ENCODE measurements at regions not wholly inside any gene's neighbourhood (a gene's known extent, or its start where the extent isn't known, plus 50 kb on each side); places are given as distances from the start of the nearest gene placed in this dataset.

DNA sequence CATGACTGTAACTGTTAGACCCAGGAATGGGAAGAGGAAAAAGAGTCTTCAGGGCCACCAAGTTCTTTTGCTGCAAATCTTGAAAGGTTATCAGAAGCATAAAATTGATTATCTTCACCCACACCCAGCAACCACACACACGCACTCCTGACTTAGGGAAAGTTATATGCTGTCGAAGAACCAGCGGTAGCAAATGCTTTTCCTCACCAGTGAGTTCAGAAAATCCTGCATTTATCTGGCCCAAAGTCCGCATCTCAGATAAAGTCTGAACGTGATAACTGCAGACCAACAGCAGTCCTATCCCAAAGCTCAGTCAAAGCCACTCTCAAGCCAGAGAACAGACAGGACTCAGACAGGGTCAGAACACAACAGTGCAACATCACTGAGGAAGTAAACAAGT lies 115.6 kb downstream of the IRS2 start:
- no peak for DNase-seq (ENCODE audit: low read depth in 3 of 3)

GRCh38 chr13:109669956-109670355 lies 116.4 kb downstream of the IRS2 start:
- DNase-seq (ENCODE audit: low read depth in 3 of 3), result no peak

GRCh38 chr13:109669234-109669612 lies 117.2 kb downstream of the IRS2 start:
- no peak for DNase-seq (ENCODE audit: low read depth in 3 of 3)

GRCh38 chr13:109668433-109669233 lies 117.8 kb downstream of the IRS2 start:
- no peak for DNase-seq (ENCODE audit: low read depth in 3 of 3)

GRCh38 chr13:109667807-109668291 lies 118.5 kb downstream of the IRS2 start:
- DNase-seq (ENCODE audit: low read depth in 3 of 3), result no peak

- DNase-seq (ENCODE audit: low read depth in 3 of 3), result no peak
Measured at GRCh38 chr13:109667056-109667455, 119.3 kb downstream of the IRS2 start.

DNA sequence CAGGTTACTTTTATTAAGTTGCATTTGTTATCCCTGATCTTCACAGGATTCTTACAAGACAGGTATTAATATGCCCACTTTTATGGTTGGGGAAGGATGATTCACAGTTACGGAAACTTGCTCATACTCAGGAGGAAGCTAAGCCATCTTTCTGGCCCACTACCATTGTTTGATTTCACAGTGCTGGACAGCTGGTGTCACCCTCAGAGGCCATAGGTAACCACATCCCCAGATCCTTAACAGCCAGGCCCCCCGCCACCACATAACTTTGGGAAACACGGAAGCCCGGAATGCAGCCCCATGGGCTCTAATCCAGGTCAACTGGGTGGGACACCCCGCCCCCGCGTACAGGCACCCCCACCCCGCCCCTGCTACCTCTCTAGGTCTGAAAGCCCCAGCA lies 119.7 kb downstream of the IRS2 start:
- no peak for DNase-seq (ENCODE audit: low read depth in 3 of 3)

DNA sequence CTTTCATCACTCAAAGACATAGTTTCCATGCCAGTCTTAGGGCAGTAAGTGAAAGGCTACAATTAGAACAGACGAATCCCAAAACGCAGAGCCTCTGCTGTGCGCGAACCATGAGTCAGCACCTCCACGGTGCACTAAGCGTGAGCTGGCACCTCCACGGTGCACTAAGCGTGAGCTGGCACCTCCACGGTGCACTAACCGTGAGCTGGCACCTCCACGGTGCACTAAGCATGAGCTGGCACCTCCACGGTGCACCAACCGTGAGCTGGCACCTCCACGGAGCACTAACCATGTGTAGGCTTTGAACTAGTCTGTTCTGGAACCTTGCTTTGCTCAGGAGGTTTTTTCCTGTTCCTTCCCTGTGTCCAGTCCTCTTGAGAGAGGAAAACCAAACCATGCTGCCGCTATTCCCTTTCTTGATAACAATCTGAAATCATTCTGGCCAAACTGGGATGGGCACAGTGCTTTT lies 120.6 kb downstream of the IRS2 start:
- no peak for DNase-seq (ENCODE audit: low read depth in 3 of 3)

DNA sequence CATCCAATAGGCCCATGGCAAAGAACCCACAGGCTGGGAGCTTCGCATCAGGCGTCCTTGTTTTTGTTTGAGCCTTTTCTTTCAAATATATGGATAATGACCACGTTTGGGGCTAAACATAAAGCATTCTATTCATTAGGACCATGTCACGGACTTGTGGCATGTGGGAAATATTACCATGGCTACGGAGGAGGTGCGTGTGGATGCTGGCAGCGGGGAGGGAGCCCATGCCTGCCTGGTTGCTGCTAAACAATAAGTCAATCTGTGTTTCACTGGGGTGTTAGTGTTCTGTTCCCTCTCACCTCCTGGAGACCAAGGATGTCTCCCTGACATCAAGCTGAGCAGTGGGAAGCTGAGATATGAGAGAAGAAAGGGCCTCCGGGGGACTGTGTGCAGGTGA lies 121.1 kb downstream of the IRS2 start:
- DNase-seq (ENCODE audit: low read depth in 3 of 3), result no peak

DNA sequence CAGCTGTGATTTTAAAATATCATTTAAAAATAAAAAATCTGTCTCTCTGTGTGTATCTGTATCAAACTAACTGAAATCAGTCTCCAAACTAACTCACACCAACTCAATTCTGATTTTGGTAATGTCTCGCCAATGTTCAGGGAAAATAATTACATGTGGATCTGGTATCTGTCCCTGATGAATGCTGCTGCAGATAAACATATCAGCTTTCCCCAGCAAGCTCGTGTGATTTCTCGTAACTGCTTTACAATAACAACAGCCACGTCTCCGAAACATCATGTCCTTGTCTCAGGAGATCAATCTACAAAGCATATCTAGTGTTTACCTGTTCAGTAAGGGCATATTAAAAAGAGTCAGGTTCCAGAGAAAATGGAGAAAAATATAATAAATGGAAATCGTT lies 129.0 kb downstream of the IRS2 start:
- no peak for DNase-seq (ENCODE audit: low read depth in 3 of 3)

- no peak for DNase-seq (ENCODE audit: low read depth in 3 of 3)
Measured at GRCh38 chr13:109656206-109656605, 130.2 kb downstream of the IRS2 start.

- DNase-seq (ENCODE audit: low read depth in 3 of 3), result no peak
Measured at GRCh38 chr13:109655611-109656010, 130.8 kb downstream of the IRS2 start.

DNA sequence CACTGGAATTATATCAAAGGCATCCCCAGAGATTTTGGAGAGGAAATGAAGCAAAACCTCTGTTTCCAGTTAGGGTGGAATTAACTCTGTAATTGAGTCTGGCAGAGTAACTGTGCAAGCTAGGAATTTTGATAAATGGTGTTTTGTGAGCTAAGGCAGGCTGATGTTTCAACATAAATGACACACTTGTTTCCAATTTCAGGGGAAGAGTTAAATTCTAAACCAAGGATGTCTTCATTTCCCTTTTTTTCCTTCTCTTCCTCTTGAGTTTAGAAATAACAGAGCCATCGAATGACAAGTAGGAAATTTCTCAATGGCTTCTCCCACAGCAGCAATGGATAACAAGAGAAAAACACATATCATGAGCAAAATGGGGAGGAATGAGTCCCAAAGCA lies 131.2 kb downstream of the IRS2 start:
- DNase-seq (ENCODE audit: low read depth in 3 of 3), result no peak

GRCh38 chr13:109654341-109655205 lies 131.8 kb downstream of the IRS2 start:
- no peak for DNase-seq (ENCODE audit: low read depth in 3 of 3)

GRCh38 chr13:109652531-109652930 lies 133.9 kb downstream of the IRS2 start:
- DNase-seq (ENCODE audit: low read depth in 3 of 3), result no peak

GRCh38 chr13:109651854-109652253 lies 134.5 kb downstream of the IRS2 start:
- DNase-seq (ENCODE audit: low read depth in 3 of 3), result no peak

DNA sequence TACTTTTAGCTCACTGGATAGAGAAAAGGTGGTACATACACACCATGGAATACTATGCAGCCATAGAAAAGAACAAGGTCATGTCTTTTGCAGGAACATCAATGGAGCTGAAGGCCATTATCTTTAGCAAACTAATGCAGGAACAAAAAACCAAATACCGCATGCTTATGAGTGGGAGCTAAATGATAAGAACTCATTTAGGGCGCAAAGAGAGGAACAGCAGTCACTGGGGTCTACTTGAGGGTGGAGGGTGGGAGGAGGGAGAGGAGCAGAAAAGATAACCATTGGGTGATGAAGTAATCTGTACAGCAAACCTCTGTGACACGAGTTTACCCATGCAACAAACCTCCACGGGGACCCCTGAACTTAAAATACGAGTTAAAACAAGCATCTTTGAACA lies 135.1 kb downstream of the IRS2 start:
- DNase-seq (ENCODE audit: low read depth in 3 of 3), result no peak

GRCh38 chr13:109650861-109651260 lies 135.5 kb downstream of the IRS2 start:
- no peak for DNase-seq (ENCODE audit: low read depth in 3 of 3)

- DNase-seq (ENCODE audit: low read depth in 3 of 3), result no peak
Measured at GRCh38 chr13:109649713-109650112, 136.7 kb downstream of the IRS2 start.

GRCh38 chr13:109647699-109648098 lies 138.7 kb downstream of the IRS2 start:
- no peak for DNase-seq (ENCODE audit: low read depth in 3 of 3)

DNA sequence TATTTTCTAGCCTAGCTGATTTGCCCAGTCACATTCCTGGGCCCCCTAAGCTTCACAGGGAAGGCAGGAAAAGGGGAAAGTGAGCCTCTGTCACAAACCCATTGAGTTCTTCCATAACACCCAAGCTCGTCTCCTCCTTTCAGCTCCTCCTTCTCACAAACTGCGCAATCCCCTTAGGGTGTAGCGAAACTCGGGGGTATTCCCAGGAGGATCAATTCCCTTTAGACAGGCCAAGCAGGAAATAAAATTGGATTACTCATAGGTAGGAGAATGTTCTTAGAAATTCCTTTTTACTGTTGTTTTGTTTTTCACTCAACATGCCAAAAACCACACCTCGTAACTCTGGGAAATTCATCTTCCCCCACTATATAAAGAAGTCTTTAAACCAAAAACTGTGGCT lies 139.3 kb downstream of the IRS2 start:
- no peak for DNase-seq (ENCODE audit: low read depth in 3 of 3)

GRCh38 chr13:109646423-109646822 lies 140.0 kb downstream of the IRS2 start:
- no peak for DNase-seq (ENCODE audit: low read depth in 3 of 3)

DNA sequence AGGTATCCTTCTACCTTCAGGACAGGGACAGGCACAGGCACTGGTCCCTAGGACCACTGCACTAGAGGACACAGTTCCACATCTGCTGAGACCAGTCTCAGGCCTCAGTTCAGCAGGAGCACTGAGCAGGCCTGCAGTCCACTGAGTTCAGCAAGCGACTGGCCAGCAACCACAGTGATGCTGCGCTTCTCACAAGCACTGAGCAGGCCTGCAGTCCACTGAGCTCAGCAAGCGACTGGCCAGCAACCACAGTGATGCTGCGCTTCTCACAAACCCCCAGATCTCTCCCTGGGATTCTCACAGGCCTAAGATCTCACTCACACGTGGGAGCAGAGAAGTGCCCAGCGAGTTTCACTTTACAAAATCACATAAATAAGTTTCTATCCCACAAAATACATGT lies 140.6 kb downstream of the IRS2 start:
- DNase-seq (ENCODE audit: low read depth in 3 of 3), result no peak

Measured in stimulated activated CD4-positive, alpha-beta T cell treated with anti-CD3 and anti-CD28 coated beads, TNF-alpha, amount 100 ng/mL, for 48 hours (primary cell).